GM18951 (cell line): ENCODE measurements at regions not wholly inside any gene's neighbourhood (a gene's known extent, or its start where the extent isn't known, plus 50 kb on each side); places are given as distances from the start of the nearest gene placed in this dataset.

ENCODE experiments used
- POLR2A ChIP-seq: IDR thresholded peaks from 4 replicates; pipeline ENCODE4 v1.6.1; 2011; ENCODE audit warnings: mild to moderate bottlenecking; ENCODE audit not compliant: insufficient read length, insufficient read depth; ENCODE audit errors: extremely low read depth
- in situ Hi-C: fragments of 300-500 bp; cut with MboI; formaldehyde crosslinking; loops from one replicate; pipeline ENCODE4 v1.12.0; 2022; ENCODE audit warnings: low sequenced_read_pairs, mixed read lengths, inconsistent platforms; ENCODE audit not compliant: unreplicated experiment

DNA sequence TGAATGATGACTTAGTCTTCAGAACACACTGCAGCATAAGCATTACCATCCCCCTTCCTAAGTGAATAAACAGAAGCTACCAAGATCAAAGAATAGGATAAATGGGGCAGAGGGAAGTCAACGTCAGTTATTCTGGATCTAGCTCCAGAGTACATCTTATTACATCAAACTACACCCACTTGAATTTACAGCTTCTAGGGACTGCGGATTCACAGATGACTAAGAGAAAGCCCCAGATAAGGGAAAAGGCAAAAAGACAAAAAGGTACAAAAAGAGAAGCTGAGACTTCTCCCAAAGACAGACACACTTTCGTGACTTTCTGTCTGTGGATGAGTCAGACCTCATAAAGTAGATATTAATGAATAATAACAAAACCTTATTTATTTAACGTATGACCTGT is 457.9 kb upstream of the BRINP1 start:
- in situ Hi-C loops, result no loop called here

DNA sequence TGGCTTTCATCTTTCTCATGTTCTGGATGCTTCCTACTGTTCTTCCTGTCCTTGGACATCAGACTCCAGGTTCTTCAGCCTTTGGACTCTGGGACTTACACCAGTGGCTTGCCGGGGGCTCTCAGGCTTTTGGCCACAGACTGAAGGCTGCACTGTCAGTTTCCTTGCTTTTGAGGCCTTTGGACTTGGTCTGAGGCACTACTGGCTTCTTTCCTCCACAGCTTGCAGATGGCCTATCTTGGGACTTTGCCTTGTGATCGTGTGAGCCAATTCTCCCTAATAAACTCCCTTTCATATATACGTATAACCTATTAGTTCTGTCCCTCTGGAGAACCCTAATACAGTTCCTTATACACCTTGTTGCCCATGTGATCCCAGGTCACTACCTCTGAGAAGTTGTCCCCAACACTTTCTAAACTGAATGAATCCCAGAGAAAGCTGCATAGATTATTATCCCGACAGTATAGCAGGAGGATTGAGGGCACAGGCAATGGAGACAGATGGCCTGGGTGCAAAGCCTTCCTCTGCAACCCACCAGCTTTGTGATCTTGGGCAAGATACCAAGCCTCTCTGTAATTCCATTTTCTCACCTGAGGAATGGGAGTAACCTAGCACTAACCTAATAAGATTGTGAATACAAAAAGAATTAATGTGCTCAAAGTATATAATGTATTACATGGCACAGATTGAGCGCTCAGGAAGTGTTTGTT is 449.6 kb upstream of the BRINP1 start:
- no peak for TF ChIP-seq POLR2A
- in situ Hi-C loops, result no loop called here

More for the DNA sequence above, 457.9 kb upstream of the BRINP1 start:
- no peak for TF ChIP-seq POLR2A

DNA sequence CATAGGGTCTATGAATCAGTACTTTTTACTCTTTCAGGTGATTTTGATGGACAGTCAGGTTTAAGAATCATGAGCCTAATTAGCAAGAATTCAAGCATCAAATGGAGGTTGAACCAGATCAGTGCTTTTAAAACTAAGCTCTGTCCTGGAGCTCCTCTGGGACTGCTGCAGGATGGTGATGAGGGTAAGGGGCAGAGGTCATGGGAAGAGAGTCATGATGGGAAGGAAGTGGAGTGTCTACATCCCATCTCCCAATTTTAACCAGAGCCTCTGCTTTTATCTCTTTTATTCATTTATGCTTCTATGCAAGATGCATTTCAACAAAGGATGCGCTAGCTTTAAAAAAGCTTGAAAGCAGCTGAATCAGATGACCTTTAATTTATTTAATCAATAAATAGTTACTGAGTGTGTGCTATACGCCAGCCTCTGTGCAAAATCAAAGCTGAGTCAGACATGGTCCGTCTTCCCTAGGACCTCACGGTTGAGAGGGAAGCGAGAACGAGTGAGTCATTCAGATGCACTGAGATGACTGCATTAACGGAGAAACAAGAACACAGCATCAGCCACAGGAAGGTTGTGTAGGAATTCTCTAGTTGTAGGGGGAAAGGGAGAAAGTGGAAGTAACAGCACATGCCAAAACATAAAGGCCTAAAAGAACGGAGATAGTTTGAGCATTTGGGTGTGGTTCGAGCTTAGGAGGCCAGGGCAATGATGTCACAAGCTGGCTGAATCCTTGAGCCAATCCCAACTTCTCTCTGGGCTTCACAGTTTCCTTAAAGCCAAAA is 441.6 kb upstream of the BRINP1 start:
- TF ChIP-seq POLR2A, result no peak
- in situ Hi-C loops, result no loop called here

DNA sequence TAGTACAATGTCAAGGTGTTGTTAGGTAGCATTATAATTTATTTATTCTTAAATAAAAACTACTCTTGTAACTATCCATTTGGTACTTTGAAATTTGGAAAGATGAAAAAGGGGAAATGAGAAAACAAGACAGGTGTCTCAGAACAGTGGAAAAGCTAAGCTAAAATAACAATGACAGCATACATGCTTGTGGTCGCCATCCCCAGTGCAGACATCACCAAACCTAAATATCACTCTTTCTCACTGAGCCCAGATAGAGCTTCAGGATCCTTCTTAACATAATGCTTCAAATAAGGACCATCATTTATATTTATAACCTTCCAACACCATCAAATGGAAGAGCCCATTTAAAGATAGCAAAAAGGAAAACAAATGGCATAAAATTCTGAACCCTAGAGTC is 434.4 kb upstream of the BRINP1 start:
- no peak for TF ChIP-seq POLR2A

DNA sequence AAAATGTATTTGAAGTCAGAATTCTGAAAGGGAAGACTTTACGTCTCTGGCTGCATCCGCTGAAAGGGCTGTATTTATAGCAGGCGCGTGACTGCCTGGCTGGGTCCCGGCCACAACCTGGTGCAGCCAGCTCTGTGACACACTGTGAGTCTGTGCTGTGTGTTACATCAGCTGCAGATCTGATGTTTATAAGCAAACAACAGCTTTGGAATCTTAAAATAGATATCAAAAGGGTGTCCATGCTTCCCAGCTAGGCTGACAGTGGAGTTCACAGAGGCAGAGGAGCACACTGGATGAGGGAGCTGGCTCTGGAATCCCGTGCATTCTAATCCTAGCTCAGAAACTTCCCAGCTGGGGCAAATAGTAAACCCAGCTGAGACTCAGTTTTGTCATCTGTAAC is 433.4 kb upstream of the BRINP1 start:
- no peak for TF ChIP-seq POLR2A

More for the DNA sequence above, 434.4 kb upstream of the BRINP1 start:
- in situ Hi-C loops, result no loop called here

DNA sequence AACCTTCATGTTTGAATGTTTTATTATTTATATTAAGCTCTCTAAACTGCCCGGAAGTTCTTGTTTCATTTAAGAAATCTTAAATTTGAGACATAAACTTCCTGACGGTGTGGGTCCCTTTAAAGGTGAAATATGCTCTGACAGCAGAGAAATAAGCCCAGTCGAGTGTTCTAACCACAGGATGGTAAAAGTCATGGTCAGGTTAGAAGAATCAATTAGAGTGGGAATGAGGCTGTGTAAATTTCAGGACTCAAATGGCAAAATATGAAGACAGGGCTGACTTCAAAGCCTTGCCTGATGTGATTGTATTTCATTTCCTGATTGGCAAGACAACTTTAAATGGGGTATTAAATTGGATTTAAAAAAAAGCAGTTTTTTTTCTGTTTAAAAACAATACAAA is 432.9 kb upstream of the BRINP1 start:
- in situ Hi-C loops, result no loop called here
- TF ChIP-seq POLR2A, result no peak

More for the DNA sequence above, 433.4 kb upstream of the BRINP1 start:
- in situ Hi-C loops, result no loop called here

DNA sequence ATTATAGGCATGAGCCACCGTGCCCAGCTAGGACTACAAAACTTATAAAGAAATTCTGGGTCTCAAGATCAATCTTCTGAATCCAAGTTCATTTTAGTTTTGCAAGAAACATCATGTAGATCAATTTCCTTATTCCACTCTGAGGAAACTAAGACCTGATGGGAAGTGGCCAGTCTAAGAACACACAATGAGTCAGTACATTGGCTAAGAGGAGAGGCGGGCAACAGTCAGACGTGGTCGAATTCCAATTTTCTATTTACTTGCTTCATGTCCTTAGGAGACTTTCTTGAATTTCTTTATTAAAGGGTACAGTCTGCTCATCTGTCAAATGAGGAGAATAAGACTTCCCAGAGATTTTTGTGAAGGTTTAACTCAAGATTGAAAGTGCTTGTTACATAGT is 432.1 kb upstream of the BRINP1 start:
- in situ Hi-C loops, result no loop called here
- no peak for TF ChIP-seq POLR2A

DNA sequence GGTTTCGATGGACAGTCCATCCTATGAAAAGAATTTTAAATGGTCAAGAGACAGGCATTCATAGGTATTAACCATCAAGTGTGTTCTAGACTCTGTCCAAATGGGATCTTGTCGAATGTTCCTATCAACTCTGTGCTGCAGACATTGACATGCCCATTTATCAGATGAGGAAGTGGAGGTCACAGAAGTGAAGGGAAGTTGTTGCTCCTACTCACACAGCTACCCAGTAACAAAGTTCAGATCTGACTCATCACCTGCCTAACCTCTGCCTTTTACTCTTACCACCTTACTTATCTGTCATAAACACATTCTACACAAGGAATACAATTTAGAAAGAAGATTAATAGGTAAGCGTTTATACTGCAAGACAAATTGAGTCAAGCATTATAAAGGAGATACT is 426.2 kb upstream of the BRINP1 start:
- in situ Hi-C loops, result no loop called here
- no peak for TF ChIP-seq POLR2A

DNA sequence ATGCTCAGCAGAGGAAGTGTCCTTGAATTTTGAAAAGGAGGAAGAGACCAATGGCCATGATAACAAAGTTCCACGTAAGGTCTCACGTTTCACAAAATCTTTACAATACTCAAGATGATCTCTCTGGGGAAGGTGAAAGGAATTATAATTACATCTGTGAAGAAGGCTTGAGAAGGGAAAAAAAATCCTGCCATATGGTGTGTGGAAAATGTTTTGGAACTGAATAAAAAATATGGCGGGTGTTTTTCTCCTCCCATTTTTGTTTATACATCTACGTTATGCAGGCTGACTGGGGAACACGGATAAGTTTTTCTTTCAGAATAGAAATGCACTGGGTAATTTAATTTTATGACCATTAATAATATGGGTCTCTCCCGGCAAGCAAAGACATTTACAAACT is 425.6 kb upstream of the BRINP1 start:
- in situ Hi-C loops, result no loop called here
- no peak for TF ChIP-seq POLR2A

DNA sequence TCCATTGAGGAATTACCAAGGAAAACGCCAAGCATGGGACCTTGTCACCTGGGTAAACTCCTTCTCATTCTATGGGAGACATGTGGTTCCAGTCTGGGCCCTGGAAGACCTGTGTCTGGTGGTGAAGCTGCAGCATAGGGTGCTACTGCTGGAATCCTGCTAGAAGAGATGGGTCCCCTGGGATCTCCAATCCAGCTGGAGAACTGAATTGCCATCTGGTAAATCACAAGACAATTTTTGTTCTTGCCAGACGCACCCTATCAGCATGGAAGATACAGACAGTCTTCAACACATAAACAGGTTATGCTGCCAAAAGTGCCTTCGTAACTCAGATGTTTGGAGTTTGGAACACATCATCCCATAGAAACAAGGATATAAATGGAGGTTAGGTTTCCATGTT is 424.0 kb upstream of the BRINP1 start:
- TF ChIP-seq POLR2A, result no peak
- in situ Hi-C loops, result no loop called here

DNA sequence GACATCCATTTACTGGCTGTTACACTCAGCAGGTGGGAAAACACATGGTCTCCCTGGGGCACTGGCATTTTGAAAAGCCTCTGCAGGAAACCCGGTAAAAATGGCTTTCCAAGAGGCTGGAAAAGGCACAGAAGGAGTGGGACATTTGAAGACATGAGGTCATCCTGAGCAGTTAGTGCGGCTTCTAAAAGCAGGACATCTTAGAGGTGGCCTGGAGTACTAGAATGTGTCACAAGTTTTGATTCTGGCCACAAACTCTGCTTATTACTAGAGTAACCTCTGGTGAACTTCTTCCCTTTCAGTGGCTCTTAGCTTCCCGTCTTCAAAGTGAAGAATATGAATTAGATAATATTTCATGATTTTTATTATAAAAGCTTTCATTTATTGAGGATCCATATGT is 423.0 kb upstream of the BRINP1 start:
- no peak for TF ChIP-seq POLR2A
- in situ Hi-C loops, result no loop called here

DNA sequence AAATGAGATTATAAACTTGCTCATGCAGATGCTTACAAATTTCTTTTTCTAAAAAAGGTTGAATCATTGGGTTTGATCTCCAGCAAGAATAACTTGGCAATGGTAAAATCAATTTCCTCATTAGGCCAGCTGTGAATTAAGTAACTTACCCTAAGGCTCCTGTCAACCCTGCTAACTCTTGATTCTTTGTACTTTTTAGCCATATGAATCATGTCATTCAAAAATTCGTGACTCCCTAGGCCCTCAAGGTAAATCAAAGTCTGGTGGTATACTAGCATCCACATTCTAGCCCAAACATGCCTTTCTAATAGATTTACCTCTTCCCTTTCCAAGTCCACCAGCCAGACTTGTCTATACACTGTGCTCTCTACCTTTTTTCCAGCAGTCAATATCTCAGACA is 420.8 kb upstream of the BRINP1 start:
- TF ChIP-seq POLR2A, result no peak
- in situ Hi-C loops, result no loop called here

DNA sequence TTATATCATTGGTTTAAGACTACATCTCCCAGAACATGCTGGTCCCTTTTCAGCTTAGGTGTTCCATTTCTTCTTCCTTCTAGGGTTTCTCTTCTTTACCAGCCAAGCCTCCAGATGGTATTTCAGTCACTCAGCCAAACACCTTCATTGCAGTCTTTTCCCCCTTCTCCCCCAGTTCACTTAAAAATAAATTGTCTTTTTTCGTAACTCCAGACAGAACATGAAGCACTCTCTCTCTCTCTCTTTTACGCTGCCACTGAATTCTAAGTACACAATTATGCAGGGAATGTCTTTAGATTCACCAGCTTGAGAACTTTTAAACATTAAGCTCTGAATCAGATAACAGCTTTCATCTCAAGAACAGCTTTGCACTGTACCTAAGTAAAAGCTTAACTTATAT is 419.7 kb upstream of the BRINP1 start:
- in situ Hi-C loops, result no loop called here
- TF ChIP-seq POLR2A, result no peak

DNA sequence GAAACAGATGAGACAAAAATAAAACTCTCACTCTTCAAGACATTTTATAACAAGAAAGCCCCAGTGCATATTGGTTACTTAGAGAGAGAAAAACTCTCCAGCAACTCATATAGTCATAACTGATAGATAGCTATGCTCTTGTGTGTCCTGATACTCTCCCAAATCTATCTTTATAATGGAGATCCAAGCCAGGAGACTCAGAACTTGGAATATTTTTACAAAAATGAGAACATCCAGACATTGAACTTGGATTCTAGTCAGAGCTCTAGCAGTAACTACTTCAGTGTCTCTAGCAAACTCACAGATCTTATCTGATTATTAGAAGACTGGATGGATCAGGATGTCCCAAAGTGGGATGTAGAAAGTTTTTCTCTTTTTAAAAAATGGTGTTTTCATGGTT is 412.7 kb upstream of the BRINP1 start:
- TF ChIP-seq POLR2A, result no peak
- in situ Hi-C loops, result no loop called here
